Loucy (cell line): ENCODE measurements at regions not wholly inside any gene's neighbourhood (a gene's known extent, or its start where the extent isn't known, plus 50 kb on each side); places are given as distances from the start of the nearest gene placed in this dataset.

ENCODE experiments used
- H2AFZ ChIP-seq: fragments of 200-600 bp; sonication (generic); 2 replicates; pipeline ENCODE4 v1.6.0; 2016; ENCODE audit warnings: antibody characterized with exemption, mild to moderate bottlenecking, low read length, moderate library complexity
- H3F3A ChIP-seq: fragments of 200-600 bp; 2 replicates; pipeline ENCODE4 v1.6.0; 2016; ENCODE audit warnings: antibody characterized with exemption, low read depth, mild to moderate bottlenecking
- H3K27me3 ChIP-seq: fragments of 200-600 bp; sonication (generic); 2 replicates; pipeline ENCODE4 v1.6.1; 2014; ENCODE audit warnings: low read length, mild to moderate bottlenecking; ENCODE audit not compliant: insufficient read depth, poor library complexity, severe bottlenecking
- H3K36me3 ChIP-seq: fragments of 200-600 bp; sonication (generic); 2 replicates; pipeline ENCODE4 v1.6.1; 2016; ENCODE audit warnings: low read length; ENCODE audit not compliant: insufficient read depth
- H3K4me1 ChIP-seq: fragments of 200-600 bp; sonication (generic); 2 replicates; pipeline ENCODE4 v1.5.1; 2014; ENCODE audit warnings: low read length, mild to moderate bottlenecking; ENCODE audit not compliant: insufficient read depth, poor library complexity, severe bottlenecking
- H3K4me2 ChIP-seq: fragments of 200-600 bp; sonication (generic); 2 replicates; pipeline ENCODE4 v1.6.0; 2014; ENCODE audit warnings: antibody characterized with exemption, low read length, low read depth, mild to moderate bottlenecking; ENCODE audit not compliant: poor library complexity, severe bottlenecking
- H3K4me3 ChIP-seq: fragments of 200-600 bp; sonication (generic); 2 replicates; pipeline ENCODE4 v1.5.1; 2014; ENCODE audit warnings: low read length, mild to moderate bottlenecking, mixed read lengths; ENCODE audit not compliant: poor library complexity, severe bottlenecking
- H3K79me2 ChIP-seq: fragments of 200-600 bp; sonication (generic); 2 replicates; pipeline ENCODE4 v1.6.1; 2014; ENCODE audit warnings: low read length; ENCODE audit not compliant: insufficient read depth
- H3K9ac ChIP-seq: fragments of 200-600 bp; sonication (generic); 2 replicates; pipeline ENCODE4 v1.6.0; 2014; ENCODE audit warnings: mild to moderate bottlenecking, low read depth, low read length, moderate library complexity; ENCODE audit not compliant: poor library complexity, severe bottlenecking
- H3K9me2 ChIP-seq: fragments of 200-600 bp; sonication (generic); replicated peaks from 2 replicates; pipeline ENCODE4 v1.6.1; 2016; ENCODE audit warnings: low read depth, low read length, mixed read lengths
- H3K9me3 ChIP-seq: fragments of 200-600 bp; sonication (generic); 2 replicates; pipeline ENCODE4 v1.6.1; 2014; ENCODE audit warnings: mild to moderate bottlenecking, antibody characterized with exemption, low read length, low read depth; ENCODE audit not compliant: insufficient read depth
- H4K20me1 ChIP-seq: fragments of 200-600 bp; sonication (generic); 2 replicates; pipeline ENCODE4 v1.6.0; 2014; ENCODE audit warnings: antibody characterized with exemption, low read length, mild to moderate bottlenecking; ENCODE audit not compliant: insufficient read depth, poor library complexity, severe bottlenecking
- CTCF ChIP-seq: fragments of 200-600 bp; sonication (generic); conservative IDR thresholded peaks from 2 replicates; pipeline ENCODE4 v1.5.1; 2014; ENCODE audit warnings: mild to moderate bottlenecking, antibody characterized with exemption, low read length
- EZH2phosphoT487 ChIP-seq: fragments of 200-600 bp; IDR thresholded peaks from 2 replicates; pipeline ENCODE4 v1.6.1; 2018; ENCODE audit warnings: antibody characterized with exemption, mild to moderate bottlenecking, moderate library complexity, borderline replicate concordance

- Histone ChIP-seq H3K9me2 (no peaks in the 10 kb centered on the region), H3K4me3 (no peak overlapping the region), H3K4me1 (no peaks in the 10 kb centered on the region), H4K20me1 (no peaks in the 10 kb centered on the region), H3K36me3 (no peaks in the 10 kb centered on the region), H3K9me3 (no peaks in the 10 kb centered on the region), H3K27me3 (no peaks in the 10 kb centered on the region), H3K4me2 (no peak overlapping the region), H3K9ac (no peak overlapping the region), H3K79me2 (no peaks in the 10 kb centered on the region), H2AFZ (no peak overlapping the region), H3F3A (no peaks in the 10 kb centered on the region)
- TF ChIP-seq EZH2phosphoT487 (no peak), CTCF (no peak)
Measured at GRCh38 chr3:66153481-66154443, 67.0 kb upstream of the SLC25A26 start.

- Histone ChIP-seq H4K20me1 (no peaks in the 10 kb centered on the region), H3K9ac (no peak overlapping the region), H3F3A (no peaks in the 10 kb centered on the region), H3K36me3 (no peaks in the 10 kb centered on the region), H3K79me2 (no peaks in the 10 kb centered on the region), H3K27me3 (no peaks in the 10 kb centered on the region), H3K4me3 (no peak overlapping the region), H2AFZ (no peak overlapping the region), H3K9me3 (no peaks in the 10 kb centered on the region), H3K9me2 (no peaks in the 10 kb centered on the region), H3K4me1 (no peaks in the 10 kb centered on the region), H3K4me2 (no peak overlapping the region)
- TF ChIP-seq CTCF (no peak), EZH2phosphoT487 (no peak)
Measured at GRCh38 chr3:66152336-66152735, 68.5 kb upstream of the SLC25A26 start.

GRCh38 chr3:66150977-66151376 is 69.8 kb upstream of the SLC25A26 start:
- no peaks in the 10 kb centered on the region for H3K27me3 ChIP-seq
- H4K20me1 ChIP-seq: no peaks in the 10 kb centered on the region
- H3K79me2 ChIP-seq: no peaks in the 10 kb centered on the region
- no peak for TF ChIP-seq CTCF
- TF ChIP-seq EZH2phosphoT487: no peak
- no peak overlapping the region for H2AFZ ChIP-seq
- no peaks in the 10 kb centered on the region for H3K9me3 ChIP-seq
- no peak overlapping the region for H3K9ac ChIP-seq
- H3K4me2 ChIP-seq: no peak overlapping the region
- no peaks in the 10 kb centered on the region for H3K36me3 ChIP-seq
- H3K4me3 ChIP-seq: no peak overlapping the region
- no peaks in the 10 kb centered on the region for H3K9me2 ChIP-seq
- no peaks in the 10 kb centered on the region for H3F3A ChIP-seq
- no peaks in the 10 kb centered on the region for H3K4me1 ChIP-seq
